ENCODE measurements at regions not wholly inside any gene's neighbourhood (a gene's known extent, or its start where the extent isn't known, plus 50 kb on each side); places are given as distances from the start of the nearest gene placed in this dataset.

- no peak overlapping the region for H3K27ac ChIP-seq (ENCODE audit: insufficient read depth, low read depth, low read length, poor library complexity, severe bottlenecking)
- H3K4me3 ChIP-seq (ENCODE audit: insufficient read depth, low read depth, low read length), result no peak overlapping the region
- peaks cover 5% of the 10 kb centered on the region for H3K4me1 ChIP-seq (ENCODE audit: control insufficient read depth, insufficient read depth, low read length)
- H3K9me3 ChIP-seq (ENCODE audit: control insufficient read depth, low read length), result no peaks in the 10 kb centered on the region
- no peaks in the 10 kb centered on the region for H3K36me3 ChIP-seq (ENCODE audit: control insufficient read depth, insufficient read depth, low read length)
- no peaks in the 10 kb centered on the region for H3K27me3 ChIP-seq (ENCODE audit: control insufficient read depth, insufficient read depth, low read length, poor library complexity, severe bottlenecking)
- WGBS, 2 experiments, result 89 to 96% methylated on average over 1 of the region's 1 CpG
Observed at GRCh38 chr16:72282362-72282761, 110.4 kb upstream of the PMFBP1 start.

- Histone ChIP-seq H3K4me3 (ENCODE audit: insufficient read depth, low read depth, low read length) (no peak overlapping the region), H3K27me3 (ENCODE audit: control insufficient read depth, insufficient read depth, low read length, poor library complexity, severe bottlenecking) (no peaks in the 10 kb centered on the region), H3K27ac (ENCODE audit: insufficient read depth, low read depth, low read length, poor library complexity, severe bottlenecking) (no peak overlapping the region), H3K36me3 (ENCODE audit: control insufficient read depth, insufficient read depth, low read length) (no peaks in the 10 kb centered on the region), H3K9me3 (ENCODE audit: control insufficient read depth, low read length) (no peaks in the 10 kb centered on the region), H3K4me1 (ENCODE audit: control insufficient read depth, insufficient read depth, low read length) (no peaks in the 10 kb centered on the region)
- 93 to 95% methylated on average over 3 of the region's 3 CpGs for WGBS, 2 experiments
Observed at GRCh38 chr16:72278301-72278700, 106.3 kb upstream of the PMFBP1 start.

- H3K27me3 ChIP-seq (ENCODE audit: control insufficient read depth, insufficient read depth, low read length, poor library complexity, severe bottlenecking), result no peaks in the 10 kb centered on the region
- no peaks in the 10 kb centered on the region for H3K36me3 ChIP-seq (ENCODE audit: control insufficient read depth, insufficient read depth, low read length)
- H3K4me1 ChIP-seq (ENCODE audit: control insufficient read depth, insufficient read depth, low read length), result no peaks in the 10 kb centered on the region
- no peak overlapping the region for H3K4me3 ChIP-seq (ENCODE audit: insufficient read depth, low read depth, low read length)
- no peak overlapping the region for H3K27ac ChIP-seq (ENCODE audit: insufficient read depth, low read depth, low read length, poor library complexity, severe bottlenecking)
- no peaks in the 10 kb centered on the region for H3K9me3 ChIP-seq (ENCODE audit: control insufficient read depth, low read length)
- 88 to 93% methylated on average over 2 of the region's 2 CpGs for WGBS, 2 experiments
Observed at GRCh38 chr16:72277749-72278148, 105.8 kb upstream of the PMFBP1 start.

GRCh38 chr16:72271699-72272240 is 99.8 kb upstream of the PMFBP1 start:
- WGBS, 2 experiments, result 88 to 92% methylated on average over 3 of the region's 3 CpGs
- H3K36me3 ChIP-seq (ENCODE audit: control insufficient read depth, insufficient read depth, low read length), result no peaks in the 10 kb centered on the region
- no peaks in the 10 kb centered on the region for H3K4me1 ChIP-seq (ENCODE audit: control insufficient read depth, insufficient read depth, low read length)
- H3K27me3 ChIP-seq (ENCODE audit: control insufficient read depth, insufficient read depth, low read length, poor library complexity, severe bottlenecking), result no peaks in the 10 kb centered on the region
- H3K4me3 ChIP-seq (ENCODE audit: insufficient read depth, low read depth, low read length), result no peak overlapping the region
- no peak overlapping the region for H3K27ac ChIP-seq (ENCODE audit: insufficient read depth, low read depth, low read length, poor library complexity, severe bottlenecking)
- no peaks in the 10 kb centered on the region for H3K9me3 ChIP-seq (ENCODE audit: control insufficient read depth, low read length)

GRCh38 chr16:72270531-72270930 is 98.6 kb upstream of the PMFBP1 start:
- Histone ChIP-seq H3K4me1 (ENCODE audit: control insufficient read depth, insufficient read depth, low read length) (no peaks in the 10 kb centered on the region), H3K9me3 (ENCODE audit: control insufficient read depth, low read length) (no peaks in the 10 kb centered on the region), H3K27ac (ENCODE audit: insufficient read depth, low read depth, low read length, poor library complexity, severe bottlenecking) (no peak overlapping the region), H3K4me3 (ENCODE audit: insufficient read depth, low read depth, low read length) (no peak overlapping the region), H3K36me3 (ENCODE audit: control insufficient read depth, insufficient read depth, low read length) (no peaks in the 10 kb centered on the region), H3K27me3 (ENCODE audit: control insufficient read depth, insufficient read depth, low read length, poor library complexity, severe bottlenecking) (no peaks in the 10 kb centered on the region)
- WGBS, 2 experiments, result 95% methylated on average over 1 of the region's 1 CpG

- Histone ChIP-seq H3K27me3 (ENCODE audit: control insufficient read depth, insufficient read depth, low read length, poor library complexity, severe bottlenecking) (no peaks in the 10 kb centered on the region), H3K36me3 (ENCODE audit: control insufficient read depth, insufficient read depth, low read length) (no peaks in the 10 kb centered on the region), H3K9me3 (ENCODE audit: control insufficient read depth, low read length) (no peaks in the 10 kb centered on the region), H3K27ac (ENCODE audit: insufficient read depth, low read depth, low read length, poor library complexity, severe bottlenecking) (no peak overlapping the region), H3K4me3 (ENCODE audit: insufficient read depth, low read depth, low read length) (no peak overlapping the region), H3K4me1 (ENCODE audit: control insufficient read depth, insufficient read depth, low read length) (no peaks in the 10 kb centered on the region)
- 93 to 95% methylated on average over 6 of the region's 6 CpGs for WGBS, 2 experiments
Observed at GRCh38 chr16:72266836-72267235, 94.9 kb upstream of the PMFBP1 start.

- Histone ChIP-seq H3K36me3 (ENCODE audit: control insufficient read depth, insufficient read depth, low read length) (no peaks in the 10 kb centered on the region), H3K4me3 (ENCODE audit: insufficient read depth, low read depth, low read length) (no peak overlapping the region), H3K9me3 (ENCODE audit: control insufficient read depth, low read length) (no peaks in the 10 kb centered on the region), H3K4me1 (ENCODE audit: control insufficient read depth, insufficient read depth, low read length) (no peaks in the 10 kb centered on the region), H3K27ac (ENCODE audit: insufficient read depth, low read depth, low read length, poor library complexity, severe bottlenecking) (no peak overlapping the region), H3K27me3 (ENCODE audit: control insufficient read depth, insufficient read depth, low read length, poor library complexity, severe bottlenecking) (no peaks in the 10 kb centered on the region)
- 89 to 90% methylated on average over 1 to 2 of the region's 2 CpGs for WGBS, 2 experiments
Observed at GRCh38 chr16:72264771-72265170, 92.8 kb upstream of the PMFBP1 start.

GRCh38 chr16:72262711-72263110 is 90.8 kb upstream of the PMFBP1 start:
- no peaks in the 10 kb centered on the region for H3K4me1 ChIP-seq (ENCODE audit: control insufficient read depth, insufficient read depth, low read length)
- H3K36me3 ChIP-seq (ENCODE audit: control insufficient read depth, insufficient read depth, low read length), result no peaks in the 10 kb centered on the region
- no peak overlapping the region for H3K27ac ChIP-seq (ENCODE audit: insufficient read depth, low read depth, low read length, poor library complexity, severe bottlenecking)
- WGBS, 2 experiments, result 94 to 95% methylated on average over 1 of the region's 1 CpG
- no peak overlapping the region for H3K4me3 ChIP-seq (ENCODE audit: insufficient read depth, low read depth, low read length)
- H3K9me3 ChIP-seq (ENCODE audit: control insufficient read depth, low read length), result no peaks in the 10 kb centered on the region
- H3K27me3 ChIP-seq (ENCODE audit: control insufficient read depth, insufficient read depth, low read length, poor library complexity, severe bottlenecking), result no peaks in the 10 kb centered on the region

GRCh38 chr16:72261127-72261526 is 89.2 kb upstream of the PMFBP1 start:
- Histone ChIP-seq H3K36me3 (ENCODE audit: control insufficient read depth, insufficient read depth, low read length) (no peaks in the 10 kb centered on the region), H3K9me3 (ENCODE audit: control insufficient read depth, low read length) (no peaks in the 10 kb centered on the region), H3K27me3 (ENCODE audit: control insufficient read depth, insufficient read depth, low read length, poor library complexity, severe bottlenecking) (no peaks in the 10 kb centered on the region), H3K4me3 (ENCODE audit: insufficient read depth, low read depth, low read length) (no peak overlapping the region), H3K4me1 (ENCODE audit: control insufficient read depth, insufficient read depth, low read length) (peaks cover 11% of the 10 kb centered on the region), H3K27ac (ENCODE audit: insufficient read depth, low read depth, low read length, poor library complexity, severe bottlenecking) (no peak overlapping the region)
- WGBS, 2 experiments, result 80% methylated on average over 1 of the region's 1 CpG; no CpG with 5 or more reads in 1 of the 2 experiments

- H3K9me3 ChIP-seq (ENCODE audit: control insufficient read depth, low read length), result no peaks in the 10 kb centered on the region
- no peak overlapping the region for H3K4me3 ChIP-seq (ENCODE audit: insufficient read depth, low read depth, low read length)
- no peaks in the 10 kb centered on the region for H3K27me3 ChIP-seq (ENCODE audit: control insufficient read depth, insufficient read depth, low read length, poor library complexity, severe bottlenecking)
- H3K36me3 ChIP-seq (ENCODE audit: control insufficient read depth, insufficient read depth, low read length), result no peaks in the 10 kb centered on the region
- H3K4me1 ChIP-seq (ENCODE audit: control insufficient read depth, insufficient read depth, low read length), result peaks cover 11% of the 10 kb centered on the region
- H3K27ac ChIP-seq (ENCODE audit: insufficient read depth, low read depth, low read length, poor library complexity, severe bottlenecking), result no peak overlapping the region
- WGBS, 2 experiments, result 90 to 93% methylated on average over 2 of the region's 2 CpGs
Observed at GRCh38 chr16:72256398-72257066, 84.6 kb upstream of the PMFBP1 start.
